Activated T-cell treated with anti-CD3 and anti-CD28 coated beads, Interleukin-2, amount 50 U/mL, for 72 hours (primary cell): ENCODE measurements at regions not wholly inside any gene's neighbourhood (a gene's known extent, or its start where the extent isn't known, plus 50 kb on each side); places are given as distances from the start of the nearest gene placed in this dataset.

Experiments used
- ATAC-seq, 2 donors: fragments of 150-1000 bp; cut with Tn5 transposase; replicated peaks in 1 of 2; 2 replicates each; pipeline ENCODE4 v1.10.0; 2021; ENCODE audit warnings: moderate library complexity in 2 of 2, mild to moderate bottlenecking in 1 of 2
- DNase-seq, 2 donors: peaks; one replicate each; pipeline ENCODE4 v3.0.0; 2021 to 2022; ENCODE audit warnings: mixed read lengths in 1 of 2
- H3K27ac Mint-ChIP-seq: one replicate; pipeline ENCODE4 v1.8.0; 2022; ENCODE audit warnings: mild to moderate bottlenecking, moderate library complexity, mixed read lengths
- H3K27me3 Mint-ChIP-seq: one replicate; pipeline ENCODE4 v1.8.0; 2022; ENCODE audit warnings: low read depth, mixed read lengths
- H3K36me3 Mint-ChIP-seq, 2 donors: one replicate each; pipeline ENCODE4 v1.8.0; 2022; ENCODE audit warnings: mixed read lengths in 2 of 2, mild to moderate bottlenecking in 1 of 2; ENCODE audit not compliant: insufficient read depth in 2 of 2
- H3K4me1 Mint-ChIP-seq: one replicate; pipeline ENCODE4 v1.8.0; 2022; ENCODE audit warnings: low read depth, mixed read lengths
- H3K4me3 Mint-ChIP-seq, 2 donors: one replicate each; pipeline ENCODE4 v1.8.0; 2022; ENCODE audit warnings: mild to moderate bottlenecking in 2 of 2, mixed read lengths in 2 of 2, moderate library complexity in 2 of 2
- H3K9me3 Mint-ChIP-seq, 2 donors: one replicate each; pipeline ENCODE4 v1.8.0; 2022; ENCODE audit warnings: mixed read lengths in 2 of 2

- no peaks in the 10 kb centered on the region for H3K27me3 Mint-ChIP-seq
- no peak overlapping the region for H3K27ac Mint-ChIP-seq
- DNase-seq (peak; percentile 67 to 73), ATAC-seq (peak in 1 of 2 donors; percentile 39)
- H3K9me3 Mint-ChIP-seq, result peaks cover 0 to 2% of the 10 kb centered on the region in 2 donors
- H3K4me3 Mint-ChIP-seq, result no peak overlapping the region
- no peaks in the 10 kb centered on the region for H3K4me1 Mint-ChIP-seq
- peaks cover 0 to 2% of the 10 kb centered on the region in 2 donors for H3K36me3 Mint-ChIP-seq
These were observed 68.3 kb upstream of the SIM2 start for GRCh38 chr21:36630485-36631206.

- Mint-ChIP-seq H3K36me3 (peaks cover 5 to 9% of the 10 kb centered on the region in 2 donors), H3K27me3 (peaks cover 6% of the 10 kb centered on the region), H3K9me3 (peaks cover 5 to 9% of the 10 kb centered on the region in 2 donors), H3K27ac (no peak overlapping the region), H3K4me1 (no peaks in the 10 kb centered on the region), H3K4me3 (no peak overlapping the region)
- ATAC-seq (no peak), DNase-seq (no peak)
These were observed 62.9 kb upstream of the SIM2 start for GRCh38 chr21:36636016-36636415.

- ATAC-seq (no peak), DNase-seq (no peak)
- Mint-ChIP-seq H3K27ac (no peak overlapping the region), H3K36me3 (peaks cover 5 to 9% of the 10 kb centered on the region in 2 donors), H3K27me3 (peaks cover 6% of the 10 kb centered on the region), H3K4me3 (no peak overlapping the region), H3K4me1 (no peaks in the 10 kb centered on the region), H3K9me3 (peaks cover 5 to 9% of the 10 kb centered on the region in 2 donors)
These were observed 62.5 kb upstream of the SIM2 start for GRCh38 chr21:36636439-36636838.

- peaks cover 5 to 9% of the 10 kb centered on the region in 2 donors for H3K36me3 Mint-ChIP-seq
- no peak for DNase-seq
These were observed 59.1 kb upstream of the SIM2 start for GRCh38 chr21:36639769-36640168.

GRCh38 chr21:36640174-36640720, 58.7 kb upstream of the SIM2 start:
- no peak overlapping the region for H3K4me3 Mint-ChIP-seq
- no peak for ATAC-seq

More at GRCh38 chr21:36639769-36640168, 59.1 kb upstream of the SIM2 start:
- no peak overlapping the region for H3K27ac Mint-ChIP-seq
- no peak overlapping the region for H3K4me3 Mint-ChIP-seq
- peaks cover 5 to 9% of the 10 kb centered on the region in 2 donors for H3K9me3 Mint-ChIP-seq
- H3K4me1 Mint-ChIP-seq, result no peaks in the 10 kb centered on the region
- H3K27me3 Mint-ChIP-seq, result peaks cover 6% of the 10 kb centered on the region
- no peak for ATAC-seq

GRCh38 chr21:36640721-36641244, 58.1 kb upstream of the SIM2 start:
- Mint-ChIP-seq H3K4me3 (no peak overlapping the region), H3K4me1 (no peaks in the 10 kb centered on the region), H3K27ac (no peak overlapping the region), H3K36me3 (peaks cover 5 to 6% of the 10 kb centered on the region in 2 donors), H3K9me3 (peaks cover 3 to 9% of the 10 kb centered on the region in 2 donors), H3K27me3 (peaks cover 6% of the 10 kb centered on the region)
- ATAC-seq (no peak), DNase-seq (no peak)

More at GRCh38 chr21:36640174-36640720, 58.7 kb upstream of the SIM2 start:
- Mint-ChIP-seq H3K4me1 (no peaks in the 10 kb centered on the region), H3K36me3 (peaks cover 5 to 9% of the 10 kb centered on the region in 2 donors), H3K27me3 (peaks cover 6% of the 10 kb centered on the region), H3K27ac (no peak overlapping the region), H3K9me3 (peaks cover 5 to 9% of the 10 kb centered on the region in 2 donors)
- DNase-seq, result no peak

- peaks cover under 1 to 5% of the 10 kb centered on the region in 2 donors for H3K36me3 Mint-ChIP-seq
- H3K4me3 Mint-ChIP-seq, result no peak overlapping the region
- H3K4me1 Mint-ChIP-seq, result no peaks in the 10 kb centered on the region
- peaks cover 3% of the 10 kb centered on the region for H3K27me3 Mint-ChIP-seq
- no peak for ATAC-seq
- peaks cover 3 to 7% of the 10 kb centered on the region in 2 donors for H3K9me3 Mint-ChIP-seq
- no peak overlapping the region for H3K27ac Mint-ChIP-seq
- no peak for DNase-seq
These were observed 57.6 kb upstream of the SIM2 start for GRCh38 chr21:36641346-36641745.

- ATAC-seq (no peak), DNase-seq (no peak)
- Mint-ChIP-seq H3K9me3 (peaks cover 3% of the 10 kb centered on the region in 2 donors), H3K27me3 (no peaks in the 10 kb centered on the region), H3K4me1 (no peaks in the 10 kb centered on the region), H3K36me3 (peaks cover 0 to 5% of the 10 kb centered on the region in 2 donors), H3K27ac (no peak overlapping the region), H3K4me3 (no peak overlapping the region)
These were observed 57.0 kb upstream of the SIM2 start for GRCh38 chr21:36641886-36642285.

- DNase-seq, result no peak
- Mint-ChIP-seq H3K9me3 (no peaks in the 10 kb centered on the region), H3K4me3 (no peak overlapping the region), H3K27me3 (no peaks in the 10 kb centered on the region), H3K27ac (no peak overlapping the region), H3K36me3 (peaks cover 0 to 2% of the 10 kb centered on the region in 2 donors), H3K4me1 (no peaks in the 10 kb centered on the region)
- ATAC-seq, result no peak
These were observed 56.1 kb upstream of the SIM2 start for GRCh38 chr21:36642777-36643176.

- Mint-ChIP-seq H3K4me1 (no peaks in the 10 kb centered on the region), H3K9me3 (no peaks in the 10 kb centered on the region), H3K27me3 (no peaks in the 10 kb centered on the region), H3K36me3 (peaks cover 0 to 2% of the 10 kb centered on the region in 2 donors), H3K4me3 (no peak overlapping the region), H3K27ac (no peak overlapping the region)
- DNase-seq, result no peak
- no peak for ATAC-seq
These were observed 55.3 kb upstream of the SIM2 start for GRCh38 chr21:36643374-36644250.

- H3K27ac Mint-ChIP-seq, result no peak overlapping the region
- ATAC-seq, result no peak
These were observed 52.9 kb upstream of the SIM2 start for GRCh38 chr21:36646011-36646410.

GRCh38 chr21:36646645-36647044, 52.3 kb upstream of the SIM2 start:
- Mint-ChIP-seq H3K4me1 (no peaks in the 10 kb centered on the region), H3K27ac (no peak overlapping the region), H3K36me3 (no peaks in the 10 kb centered on the region), H3K9me3 (peaks cover 0 to 1% of the 10 kb centered on the region in 2 donors), H3K4me3 (no peak overlapping the region), H3K27me3 (no peaks in the 10 kb centered on the region)
- no peak for ATAC-seq
- no peak for DNase-seq

More at GRCh38 chr21:36646011-36646410, 52.9 kb upstream of the SIM2 start:
- Mint-ChIP-seq H3K4me1 (no peaks in the 10 kb centered on the region), H3K9me3 (no peaks in the 10 kb centered on the region), H3K27me3 (no peaks in the 10 kb centered on the region), H3K4me3 (no peak overlapping the region), H3K36me3 (no peaks in the 10 kb centered on the region)
- DNase-seq, result no peak
